HFFc6 (cell line): ENCODE measurements at regions not wholly inside any gene's neighbourhood (a gene's known extent, or its start where the extent isn't known, plus 50 kb on each side); places are given as distances from the start of the nearest gene placed in this dataset.

Experiments used
- DNase-seq: peaks from one replicate; pipeline ENCODE4 v3.0.0-alpha.2; 2018
- H3K27ac Mint-ChIP-seq: 2 replicates; pipeline ENCODE4 v1.8.0; 2020; ENCODE audit warnings: mild to moderate bottlenecking, mixed read lengths
- H3K27me3 Mint-ChIP-seq: 2 replicates; pipeline ENCODE4 v1.8.0; 2021; ENCODE audit warnings: mild to moderate bottlenecking, moderate library complexity, mixed read lengths; ENCODE audit not compliant: insufficient read depth
- H3K36me3 Mint-ChIP-seq: 2 replicates; pipeline ENCODE4 v1.8.0; 2021; ENCODE audit warnings: low read depth, mixed read lengths
- H3K4me1 Mint-ChIP-seq: 2 replicates; pipeline ENCODE4 v1.8.0; 2020; ENCODE audit warnings: low read depth, mixed read lengths
- H3K4me3 Mint-ChIP-seq: 2 replicates; pipeline ENCODE4 v1.8.0; 2020; ENCODE audit warnings: mild to moderate bottlenecking, moderate library complexity, mixed read lengths
- H3K9me3 Mint-ChIP-seq: 2 replicates; pipeline ENCODE4 v1.8.0; 2020; ENCODE audit warnings: mild to moderate bottlenecking, mixed read lengths
- TF ChIP-seq, protein P1 (sequence below): fragments of 200-600 bp; sonication (generic); IDR thresholded peaks from 2 replicates; pipeline ENCODE4 v1.5.0; 2021; ENCODE audit warnings: antibody characterized with exemption, mild to moderate bottlenecking

GRCh38 chr17:71970312-71970711 lies 150.5 kb upstream of the SOX9 start:
- peak; percentile 7 for DNase-seq

GRCh38 chr17:71974051-71974450 lies 146.8 kb upstream of the SOX9 start:
- TF ChIP-seq, protein P1, sequence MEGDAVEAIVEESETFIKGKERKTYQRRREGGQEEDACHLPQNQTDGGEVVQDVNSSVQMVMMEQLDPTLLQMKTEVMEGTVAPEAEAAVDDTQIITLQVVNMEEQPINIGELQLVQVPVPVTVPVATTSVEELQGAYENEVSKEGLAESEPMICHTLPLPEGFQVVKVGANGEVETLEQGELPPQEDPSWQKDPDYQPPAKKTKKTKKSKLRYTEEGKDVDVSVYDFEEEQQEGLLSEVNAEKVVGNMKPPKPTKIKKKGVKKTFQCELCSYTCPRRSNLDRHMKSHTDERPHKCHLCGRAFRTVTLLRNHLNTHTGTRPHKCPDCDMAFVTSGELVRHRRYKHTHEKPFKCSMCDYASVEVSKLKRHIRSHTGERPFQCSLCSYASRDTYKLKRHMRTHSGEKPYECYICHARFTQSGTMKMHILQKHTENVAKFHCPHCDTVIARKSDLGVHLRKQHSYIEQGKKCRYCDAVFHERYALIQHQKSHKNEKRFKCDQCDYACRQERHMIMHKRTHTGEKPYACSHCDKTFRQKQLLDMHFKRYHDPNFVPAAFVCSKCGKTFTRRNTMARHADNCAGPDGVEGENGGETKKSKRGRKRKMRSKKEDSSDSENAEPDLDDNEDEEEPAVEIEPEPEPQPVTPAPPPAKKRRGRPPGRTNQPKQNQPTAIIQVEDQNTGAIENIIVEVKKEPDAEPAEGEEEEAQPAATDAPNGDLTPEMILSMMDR, result no peak
- no peaks in the 10 kb centered on the region for H3K36me3 Mint-ChIP-seq
- H3K9me3 Mint-ChIP-seq, result no peaks in the 10 kb centered on the region
- no peak overlapping the region for H3K4me3 Mint-ChIP-seq
- no peak overlapping the region for H3K27ac Mint-ChIP-seq
- DNase-seq, result no peak
- H3K27me3 Mint-ChIP-seq, result peaks cover 4% of the 10 kb centered on the region
- H3K4me1 Mint-ChIP-seq, result peaks cover 25% of the 10 kb centered on the region

More at GRCh38 chr17:71970312-71970711, 150.5 kb upstream of the SOX9 start:
- Mint-ChIP-seq H3K4me1 (peaks cover 11% of the 10 kb centered on the region), H3K27ac (no peak overlapping the region), H3K4me3 (no peak overlapping the region), H3K27me3 (peaks cover 4% of the 10 kb centered on the region), H3K9me3 (no peaks in the 10 kb centered on the region), H3K36me3 (no peaks in the 10 kb centered on the region)
- TF ChIP-seq, protein P1, result no peak

GRCh38 chr17:71975331-71975801 lies 145.5 kb upstream of the SOX9 start:
- Mint-ChIP-seq H3K27me3 (peaks cover 4% of the 10 kb centered on the region), H3K4me1 (peaks cover 25% of the 10 kb centered on the region), H3K27ac (peak overlapping the region; percentile 93), H3K4me3 (peak overlapping the region; percentile 93), H3K9me3 (no peaks in the 10 kb centered on the region), H3K36me3 (no peaks in the 10 kb centered on the region)
- peak; percentile 38 for DNase-seq
- TF ChIP-seq, protein P1, result no peak

DNA sequence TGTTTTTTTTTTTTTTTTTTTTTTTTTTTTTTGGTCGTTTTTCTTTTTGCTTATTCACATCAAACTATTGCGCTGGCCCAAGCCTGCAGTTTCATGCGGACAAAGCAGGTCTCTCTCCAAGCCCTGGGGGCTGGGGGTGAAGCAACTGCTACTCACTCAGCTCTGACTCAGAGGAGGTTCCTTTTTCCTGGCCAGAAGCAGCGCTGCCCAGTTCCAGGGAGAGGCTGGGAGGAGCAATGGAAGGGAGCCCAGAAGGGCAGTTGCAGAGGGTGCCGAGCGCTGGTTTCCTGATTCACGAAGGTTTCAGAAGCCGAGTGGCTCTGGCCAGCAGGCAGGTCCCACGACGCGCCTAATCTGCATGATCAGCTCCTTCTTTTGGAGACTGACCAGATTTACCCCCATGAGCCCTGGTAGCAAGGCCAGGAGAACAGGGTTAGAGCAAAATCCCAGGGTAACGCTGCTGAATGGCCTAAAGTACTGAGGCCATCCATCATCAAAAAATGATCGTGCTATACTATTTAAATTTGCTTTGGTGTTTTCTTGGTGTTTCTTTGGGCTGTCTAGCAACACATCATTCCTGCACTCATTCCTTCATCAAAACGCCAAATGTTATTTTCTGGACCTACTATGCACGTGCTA lies 144.7 kb upstream of the SOX9 start:
- TF ChIP-seq, protein P1, result no peak
- peak; percentile 97 for DNase-seq
- Mint-ChIP-seq H3K4me1 (peaks cover 25% of the 10 kb centered on the region), H3K27me3 (peaks cover 4% of the 10 kb centered on the region), H3K9me3 (no peaks in the 10 kb centered on the region), H3K4me3 (peak overlapping the region; percentile 93), H3K36me3 (no peaks in the 10 kb centered on the region), H3K27ac (peak overlapping the region; percentile 93)

- no peak overlapping the region for H3K27ac Mint-ChIP-seq
- H3K36me3 Mint-ChIP-seq, result no peaks in the 10 kb centered on the region
- TF ChIP-seq, protein P1, result no peak
- H3K4me3 Mint-ChIP-seq, result no peak overlapping the region
- H3K9me3 Mint-ChIP-seq, result no peaks in the 10 kb centered on the region
- peaks cover 25% of the 10 kb centered on the region for H3K4me1 Mint-ChIP-seq
- H3K27me3 Mint-ChIP-seq, result peaks cover 6% of the 10 kb centered on the region
- DNase-seq, result no peak
Measured at GRCh38 chr17:71978435-71978834, 142.4 kb upstream of the SOX9 start.
